ENCODE measurements at regions not wholly inside any gene's neighbourhood (a gene's known extent, or its start where the extent isn't known, plus 50 kb on each side); places are given as distances from the start of the nearest gene placed in this dataset.
A peak's percentile ranks its signal among the peaks of the same experiment; 100 is the strongest.

GRCh38 chr7:80057488-80057887, 77.1 kb upstream of the GNAI1 start:
- DNase-seq (ENCODE audit: insufficient read length, low spot score) (no peak), FAIRE-seq (no peak)
- no peak for TF ChIP-seq CTCF (IDR thresholded peaks at IDR 0.05; ENCODE audit: insufficient read depth, missing control alignments)

- TF ChIP-seq CTCF (IDR thresholded peaks at IDR 0.05; ENCODE audit: insufficient read depth, missing control alignments), result no peak
- DNase-seq (ENCODE audit: insufficient read length, low spot score) (no peak), FAIRE-seq (no peak)
Measured at GRCh38 chr7:80054356-80054755, 80.3 kb upstream of the GNAI1 start.

- DNase-seq (ENCODE audit: insufficient read length, low spot score) (no peak), FAIRE-seq (no peak)
- no peak for TF ChIP-seq CTCF (IDR thresholded peaks at IDR 0.05; ENCODE audit: insufficient read depth, missing control alignments)
Measured at GRCh38 chr7:80053124-80053523, 81.5 kb upstream of the GNAI1 start.

GRCh38 chr7:80047856-80048459, 86.7 kb upstream of the GNAI1 start:
- no peak for FAIRE-seq
- TF ChIP-seq CTCF (IDR thresholded peaks at IDR 0.05; ENCODE audit: insufficient read depth, missing control alignments), result peak; percentile 56
- DNase-seq (ENCODE audit: insufficient read length, low spot score), result no peak

- peak; percentile 72 for FAIRE-seq
Measured at GRCh38 chr7:80047032-80047431, 87.6 kb upstream of the GNAI1 start.

GRCh38 chr7:80044796-80045195, 89.8 kb upstream of the GNAI1 start:
- no peak for FAIRE-seq
- DNase-seq (ENCODE audit: insufficient read length, low spot score), result no peak
- no peak for TF ChIP-seq CTCF (IDR thresholded peaks at IDR 0.05; ENCODE audit: insufficient read depth, missing control alignments)

More at GRCh38 chr7:80047032-80047431, 87.6 kb upstream of the GNAI1 start:
- no peak for DNase-seq (ENCODE audit: insufficient read length, low spot score)
- TF ChIP-seq CTCF (IDR thresholded peaks at IDR 0.05; ENCODE audit: insufficient read depth, missing control alignments), result peak; percentile 24

DNA sequence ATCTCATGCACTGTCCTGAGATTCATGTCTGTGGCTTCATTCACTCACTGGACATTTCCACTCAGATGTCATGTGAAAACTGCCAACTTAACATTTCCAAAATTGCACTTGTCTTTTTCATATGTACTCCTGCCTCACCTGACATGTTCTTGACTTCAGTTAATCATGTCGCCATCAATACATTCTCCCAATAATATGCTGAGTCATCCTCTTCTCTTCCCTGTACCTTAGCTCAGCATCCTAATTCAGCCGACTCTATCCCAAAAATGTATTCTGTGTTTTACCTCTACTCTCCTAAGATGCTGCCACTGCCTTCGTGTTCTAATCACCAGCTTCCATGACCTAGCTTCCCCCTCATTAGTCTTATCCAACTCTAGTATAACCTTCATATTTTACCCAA, 93.9 kb upstream of the GNAI1 start:
- no peak for DNase-seq (ENCODE audit: insufficient read length, low spot score)
- no peak for FAIRE-seq
- TF ChIP-seq CTCF (IDR thresholded peaks at IDR 0.05; ENCODE audit: insufficient read depth, missing control alignments), result no peak
